Astrocyte (in vitro differentiated cells and primary cell): ENCODE measurements at regions not wholly inside any gene's neighbourhood (a gene's known extent, or its start where the extent isn't known, plus 50 kb on each side); places are given as distances from the start of the nearest gene placed in this dataset.

Experiments
- EZH2 ChIP-seq: IDR thresholded peaks from 2 replicates; pipeline ENCODE4 v1.6.1; 2012; ENCODE audit warnings: mild to moderate bottlenecking, low read length, inconsistent platforms; ENCODE audit not compliant: insufficient read depth
- TF ChIP-seq, protein P1 (sequence below): IDR thresholded peaks from 2 replicates; pipeline ENCODE4 v1.5.1; 2011; ENCODE audit warnings: low read depth, mild to moderate bottlenecking, inconsistent platforms, low read length, moderate library complexity; ENCODE audit not compliant: insufficient read depth

GRCh38 chr4:22637306-22637705 is 55.4 kb upstream of the GBA3 start:
- TF ChIP-seq, protein P1, sequence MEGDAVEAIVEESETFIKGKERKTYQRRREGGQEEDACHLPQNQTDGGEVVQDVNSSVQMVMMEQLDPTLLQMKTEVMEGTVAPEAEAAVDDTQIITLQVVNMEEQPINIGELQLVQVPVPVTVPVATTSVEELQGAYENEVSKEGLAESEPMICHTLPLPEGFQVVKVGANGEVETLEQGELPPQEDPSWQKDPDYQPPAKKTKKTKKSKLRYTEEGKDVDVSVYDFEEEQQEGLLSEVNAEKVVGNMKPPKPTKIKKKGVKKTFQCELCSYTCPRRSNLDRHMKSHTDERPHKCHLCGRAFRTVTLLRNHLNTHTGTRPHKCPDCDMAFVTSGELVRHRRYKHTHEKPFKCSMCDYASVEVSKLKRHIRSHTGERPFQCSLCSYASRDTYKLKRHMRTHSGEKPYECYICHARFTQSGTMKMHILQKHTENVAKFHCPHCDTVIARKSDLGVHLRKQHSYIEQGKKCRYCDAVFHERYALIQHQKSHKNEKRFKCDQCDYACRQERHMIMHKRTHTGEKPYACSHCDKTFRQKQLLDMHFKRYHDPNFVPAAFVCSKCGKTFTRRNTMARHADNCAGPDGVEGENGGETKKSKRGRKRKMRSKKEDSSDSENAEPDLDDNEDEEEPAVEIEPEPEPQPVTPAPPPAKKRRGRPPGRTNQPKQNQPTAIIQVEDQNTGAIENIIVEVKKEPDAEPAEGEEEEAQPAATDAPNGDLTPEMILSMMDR = no peak
- TF ChIP-seq EZH2 = no peak
